Gastrocnemius medialis (tissue), 4 donors: ENCODE measurements at regions not wholly inside any gene's neighbourhood (a gene's known extent, or its start where the extent isn't known, plus 50 kb on each side); places are given as distances from the start of the nearest gene placed in this dataset.

Experiments used
- CTCF ChIP-seq, 5 experiments: fragments of 450-650 bp in 3 of 5; fragments of 200-600 bp in 2 of 5; sonication (generic) in 2 of 5; IDR thresholded peaks in 4 of 5; conservative IDR thresholded peaks in 1 of 5; 1 replicate in 4 of 5; 2 replicates in 1 of 5; pipeline ENCODE4 v1.5.1; 2016 to 2019; ENCODE audit warnings: antibody characterized with exemption in 5 of 5, mild to moderate bottlenecking in 3 of 5, moderate library complexity in 3 of 5
- POLR2A ChIP-seq, 2 donors: fragments of 450-650 bp; IDR thresholded peaks; one replicate each; pipeline ENCODE4 v1.6.1; 2017; ENCODE audit warnings: antibody characterized with exemption in 2 of 2, mild to moderate bottlenecking in 2 of 2, moderate library complexity in 2 of 2

- TF ChIP-seq CTCF (IDR thresholded peaks at IDR 0.05 in 4 of 5, conservative IDR thresholded peaks at IDR 0.05 in 1 of 5) = no peak
- TF ChIP-seq POLR2A (IDR thresholded peaks at IDR 0.05) = no peak
Measured at GRCh38 chr2:64881037-64881492, 108.1 kb upstream of the SLC1A4 start.
